GM21619 (cell line): ENCODE measurements at regions not wholly inside any gene's neighbourhood (a gene's known extent, or its start where the extent isn't known, plus 50 kb on each side); places are given as distances from the start of the nearest gene placed in this dataset.
"Not testable (repeated sequence)": the region's sequence is repeated elsewhere in the genome, so short reads cannot be mapped to it uniquely, and the experiment has no call there.

Experiments
- ATAC-seq: cut with Tn5 transposase; IDR thresholded peaks from one replicate; pipeline ENCODE4 v1.9.1; 2021; ENCODE audit not compliant: unreplicated experiment

- ATAC-seq, result no peak
Measured at GRCh38 chr3:124043023-124043422, 51.1 kb upstream of the ROPN1 start.

GRCh38 chr3:124044956-124045355 is 53.0 kb upstream of the ROPN1 start:
- ATAC-seq, result no peak

- ATAC-seq, result no peak
Measured at GRCh38 chr3:124048967-124049798, 57.3 kb upstream of the ROPN1 start.

- ATAC-seq, result no peak
Measured at GRCh38 chr3:124051636-124052035, 59.7 kb upstream of the ROPN1 start.

GRCh38 chr3:124053871-124054270 is 61.9 kb upstream of the ROPN1 start:
- ATAC-seq, result no peak

- no peak for ATAC-seq
Measured at GRCh38 chr3:124056846-124057245, 64.9 kb upstream of the ROPN1 start.

- ATAC-seq, result no peak
Measured at GRCh38 chr3:124057420-124057819, 65.5 kb upstream of the ROPN1 start.

- ATAC-seq, result no peak
Measured at GRCh38 chr3:124059580-124059979, 67.7 kb upstream of the ROPN1 start.

- ATAC-seq, result no peak
Measured at GRCh38 chr3:124063197-124063909, 71.4 kb upstream of the ROPN1 start.

- ATAC-seq, result no peak
Measured at GRCh38 chr3:124064050-124064449, 72.1 kb upstream of the ROPN1 start.

- not testable (repeated sequence) for ATAC-seq
Measured at GRCh38 chr3:124066543-124066942, 74.6 kb upstream of the ROPN1 start.

GRCh38 chr3:124069706-124070105 is 77.8 kb upstream of the ROPN1 start:
- not testable (repeated sequence) for ATAC-seq

- ATAC-seq, result not testable (repeated sequence)
Measured at GRCh38 chr3:124075090-124075489, 83.2 kb upstream of the ROPN1 start.

- ATAC-seq, result no peak
Measured at GRCh38 chr3:124075753-124076152, 83.8 kb upstream of the ROPN1 start.

GRCh38 chr3:124076235-124076634 is 84.3 kb upstream of the ROPN1 start:
- no peak for ATAC-seq

GRCh38 chr3:124078953-124079911 is 87.3 kb upstream of the ROPN1 start:
- ATAC-seq, result no peak

GRCh38 chr3:124079912-124080276 is 88.0 kb upstream of the ROPN1 start:
- ATAC-seq, result no peak

GRCh38 chr3:124082343-124082742 is 90.4 kb upstream of the ROPN1 start:
- no peak for ATAC-seq

GRCh38 chr3:124084022-124084881 is 92.3 kb upstream of the ROPN1 start:
- ATAC-seq, result no peak

GRCh38 chr3:124088801-124089200 is 96.9 kb upstream of the ROPN1 start:
- ATAC-seq, result no peak
